ENCODE measurements at regions not wholly inside any gene's neighbourhood (a gene's known extent, or its start where the extent isn't known, plus 50 kb on each side); places are given as distances from the start of the nearest gene placed in this dataset.

- no peaks in the 10 kb centered on the region for H3K79me2 ChIP-seq (ENCODE audit: control insufficient read depth, insufficient read depth, low read length)
- H4K20me1 ChIP-seq (replicated peaks; ENCODE audit: control insufficient read depth, insufficient read depth, low read length), result no peaks in the 10 kb centered on the region
- H3K9me1 ChIP-seq (ENCODE audit: control insufficient read depth, insufficient read depth, low read length), result no peaks in the 10 kb centered on the region
- ChIA-PET CTCF (ENCODE audit: low intra/inter-chr PET ratio) (no interaction called here), POLR2A (no interaction called here)
- no peaks in the 10 kb centered on the region for H3K27me3 ChIP-seq (ENCODE audit: control insufficient read depth in 2 of 2, insufficient read depth in 2 of 2, low read length in 2 of 2)
- H3K4me2 ChIP-seq (ENCODE audit: insufficient read depth, low read length), result no peak overlapping the region
- in situ Hi-C loops (cut with MboI) (no loop called here), intact Hi-C loops (cut with micrococcal nuclease) (no loop called here)
- H3K4me3 ChIP-seq, result no peak overlapping the region
- ATAC-seq (no peak), FAIRE-seq (no peak), DNase-seq (ENCODE audit: extremely low read depth in 1 of 4, low spot score in 3 of 4) (no peak)
- no peak overlapping the region for H3K27ac ChIP-seq (ENCODE audit: extremely low read depth, low read depth, low read length)
- H3K9ac ChIP-seq (ENCODE audit: insufficient read depth in 1 of 2, low read depth in 2 of 2, low read length in 2 of 2), result no peak overlapping the region
- no peaks in the 10 kb centered on the region for H3K9me3 ChIP-seq (replicated peaks; ENCODE audit: control insufficient read depth, insufficient read depth, low read depth, low read length)
- TF ChIP-seq ETV5 (CRISPR knock-in tag; IDR thresholded peaks at IDR 0.05; ENCODE audit: low read depth) (no peak), SPI1 (IDR thresholded peaks at IDR 0.05; ENCODE audit: borderline replicate concordance, low read depth, low read length) (no peak), NCOA2 (IDR thresholded peaks at IDR 0.05; ENCODE audit: partially characterized antibody in 2 of 2) (no peak), GTF2F1 (IDR thresholded peaks at IDR 0.05; ENCODE audit: low read depth, low read length) (no peak), KLF13 (tag; IDR thresholded peaks at IDR 0.05; ENCODE audit: borderline replicate concordance, low read depth) (no peak), GABPB2 (CRISPR knock-in tag; conservative IDR thresholded peaks at IDR 0.05) (no peak), CHCHD3 (CRISPR knock-in tag; IDR thresholded peaks at IDR 0.05) (no peak), ZBTB26 (CRISPR knock-in tag; IDR thresholded peaks at IDR 0.05) (no peak), ZBTB12 (CRISPR knock-in tag; IDR thresholded peaks at IDR 0.05) (no peak), RBM22 (IDR thresholded peaks at IDR 0.05; ENCODE audit: low read depth, low read length, poor library complexity, severe bottlenecking) (no peak), ZNF3 (CRISPR knock-in tag; IDR thresholded peaks at IDR 0.05) (no peak), CBX8 (IDR thresholded peaks at IDR 0.05; ENCODE audit: borderline replicate concordance, extremely low read depth, low read depth, low read length, poor library complexity, severe bottlenecking) (no peak), ZNF354B (CRISPR knock-in tag; IDR thresholded peaks at IDR 0.05) (no peak), MTA2 (IDR thresholded peaks at IDR 0.05; ENCODE audit: low read depth) (no peak), ZNF212 (CRISPR knock-in tag; IDR thresholded peaks at IDR 0.05) (no peak), MEIS2 (IDR thresholded peaks at IDR 0.05; ENCODE audit: partially characterized antibody) (no peak), BCLAF1 (IDR thresholded peaks at IDR 0.05; ENCODE audit: borderline replicate concordance in 1 of 2, control insufficient read depth in 1 of 2, low read depth in 2 of 2, low read length in 1 of 2) (no peak), ZFP36 (IDR thresholded peaks at IDR 0.05; ENCODE audit: low read depth, low read length, partially characterized antibody) (no peak), ASH1L (IDR thresholded peaks at IDR 0.05; ENCODE audit: borderline replicate concordance, low read depth, partially characterized antibody) (no peak)
- no peak overlapping the region for H2AFZ ChIP-seq (ENCODE audit: low read depth, low read length)
- H3K4me1 ChIP-seq (replicated peaks in 1 of 2; ENCODE audit: control insufficient read depth in 2 of 2, insufficient read depth in 2 of 2, low read length in 2 of 2), result no peaks in the 10 kb centered on the region
- BruUV-seq (replicated peaks), result no TSS peak
- no peaks in the 10 kb centered on the region for H3K36me3 ChIP-seq (ENCODE audit: control insufficient read depth, insufficient read depth, low read length)
Observed at GRCh38 chr7:34392972-34393371, 265.0 kb upstream of the NPSR1 start.
